ENCODE measurements at regions not wholly inside any gene's neighbourhood (a gene's known extent, or its start where the extent isn't known, plus 50 kb on each side); places are given as distances from the start of the nearest gene placed in this dataset.
"Not testable (repeated sequence)": the region's sequence is repeated elsewhere in the genome, so short reads cannot be mapped to it uniquely, and the experiment has no call there.

- DNase-seq, result no peak
These were observed 110.7 kb upstream of the FST start for GRCh38 chr5:53369681-53370080.

GRCh38 chr5:53373451-53374158, 106.8 kb upstream of the FST start:
- DNase-seq, result no peak

GRCh38 chr5:53376853-53377252, 103.6 kb upstream of the FST start:
- no peak for DNase-seq

DNA sequence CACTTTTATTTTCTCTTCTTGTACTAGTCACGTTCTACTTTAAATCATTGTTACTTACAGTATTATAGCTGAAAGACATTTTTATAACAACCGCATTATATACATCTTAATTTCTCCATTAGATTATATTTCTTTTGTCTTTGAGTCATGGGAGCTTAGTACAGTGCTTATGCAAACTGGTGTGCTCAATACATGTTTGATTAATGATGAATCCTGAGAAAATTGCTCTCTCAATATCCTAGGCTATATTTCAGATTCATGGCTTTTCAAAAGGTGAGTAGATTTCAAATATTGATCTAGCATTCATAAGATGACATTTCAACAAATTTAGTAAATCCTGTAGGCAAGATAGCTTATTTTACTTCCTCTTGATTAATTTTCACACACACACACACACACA, 102.2 kb upstream of the FST start:
- no peak for DNase-seq

DNA sequence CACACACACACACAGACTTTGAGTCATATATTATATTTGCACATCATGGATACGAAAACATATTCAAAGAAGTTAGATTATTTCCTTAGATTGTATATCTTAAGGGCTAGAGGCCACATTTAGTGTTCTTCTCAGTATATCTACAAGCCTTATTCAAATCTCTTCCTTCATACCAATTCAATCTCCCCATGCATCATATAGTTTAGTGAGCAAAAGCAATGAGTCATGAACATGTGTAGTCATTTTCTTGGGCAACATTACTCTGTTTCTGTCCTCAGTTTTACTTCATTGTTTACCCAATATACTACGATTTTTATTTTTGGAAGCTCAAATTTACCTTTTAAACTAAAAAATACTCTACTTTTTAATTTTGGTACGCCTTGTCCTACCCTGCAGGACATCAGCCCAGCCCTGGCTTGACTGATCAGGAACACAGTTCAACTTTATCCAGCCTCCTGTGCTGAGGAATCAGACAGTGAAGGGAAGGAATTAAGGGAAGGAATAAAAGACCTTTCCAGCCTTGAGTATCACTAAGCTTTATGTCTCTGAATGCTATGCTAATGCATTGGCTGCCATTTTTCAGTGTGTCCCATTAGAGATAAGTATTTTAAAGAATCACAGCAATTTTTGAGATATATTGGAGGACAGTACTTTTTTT, 101.7 kb upstream of the FST start:
- DNase-seq, result no peak

GRCh38 chr5:53386341-53386740, 94.1 kb upstream of the FST start:
- DNase-seq, result no peak

DNA sequence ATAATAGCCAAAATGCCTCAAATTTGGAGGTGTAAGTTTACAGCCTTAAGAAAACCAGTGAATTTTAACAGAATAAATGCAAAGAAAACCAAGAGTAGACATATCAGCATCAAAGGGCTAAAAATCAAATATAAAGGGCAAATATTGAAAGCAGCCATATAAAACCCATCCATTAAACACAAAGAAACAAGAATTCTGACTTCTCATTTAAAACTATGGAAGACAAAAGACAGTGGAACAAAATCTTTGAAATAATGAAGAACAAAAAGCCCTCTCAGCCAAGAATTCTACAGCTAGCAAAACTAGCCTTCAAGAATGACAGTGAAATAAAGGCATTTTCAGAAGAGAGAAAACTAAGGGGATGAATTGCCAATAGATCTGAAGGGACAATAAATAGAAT, 91.3 kb upstream of the FST start:
- no peak for DNase-seq

- DNase-seq, result no peak
These were observed 88.4 kb upstream of the FST start for GRCh38 chr5:53392073-53392472.

- DNase-seq, result no peak
These were observed 85.6 kb upstream of the FST start for GRCh38 chr5:53394808-53395207.

DNA sequence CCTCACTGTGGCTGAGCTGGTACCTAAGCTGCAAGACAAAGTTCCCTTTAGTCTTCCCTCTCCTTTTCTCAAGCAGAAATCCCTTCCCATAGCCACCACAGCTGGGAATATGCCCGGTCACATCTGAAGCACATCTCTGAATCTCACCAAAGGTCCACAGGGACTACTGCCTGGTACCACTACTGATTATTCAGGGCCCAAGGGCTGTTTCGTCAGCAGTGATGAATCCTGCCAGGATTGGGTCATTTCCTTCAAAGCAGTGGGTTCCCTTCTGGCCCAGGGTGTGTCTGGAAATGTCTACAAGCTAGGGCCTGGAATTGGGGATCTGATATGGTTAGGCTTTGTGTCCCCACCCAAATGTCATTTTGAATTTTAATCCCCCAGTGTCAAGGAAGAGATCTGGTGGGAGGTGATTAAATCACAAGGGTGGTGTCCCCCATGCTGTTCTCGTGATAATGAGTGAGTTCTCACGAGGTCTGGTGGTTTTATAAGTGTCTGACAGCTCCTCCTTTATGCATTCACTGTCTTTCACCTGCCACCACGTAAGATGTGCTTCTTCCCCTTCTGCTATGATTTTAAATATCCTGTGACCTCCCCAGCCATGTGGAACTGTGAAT, 83.2 kb upstream of the FST start:
- peak; percentile 20 for DNase-seq

DNA sequence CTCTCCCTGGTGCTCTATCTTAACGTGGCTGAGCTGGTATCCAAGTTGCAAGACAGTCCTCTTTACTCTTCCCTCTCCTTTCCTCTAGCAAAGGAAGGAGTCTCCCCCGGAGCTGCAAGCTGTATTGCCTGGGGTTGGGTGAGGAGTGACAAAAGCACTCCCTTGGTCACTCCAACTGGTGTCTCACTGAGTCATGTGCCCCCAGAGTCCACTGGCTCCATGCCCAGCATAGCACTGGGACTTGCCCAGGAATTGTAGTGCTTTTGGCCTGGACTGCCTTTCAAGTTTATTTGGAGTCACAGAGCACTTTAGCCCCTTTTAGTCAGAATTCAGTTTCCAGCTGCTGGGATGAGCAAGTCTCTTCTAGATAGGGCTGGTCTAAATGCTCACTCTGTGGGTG, 82.6 kb upstream of the FST start:
- no peak for DNase-seq

DNA sequence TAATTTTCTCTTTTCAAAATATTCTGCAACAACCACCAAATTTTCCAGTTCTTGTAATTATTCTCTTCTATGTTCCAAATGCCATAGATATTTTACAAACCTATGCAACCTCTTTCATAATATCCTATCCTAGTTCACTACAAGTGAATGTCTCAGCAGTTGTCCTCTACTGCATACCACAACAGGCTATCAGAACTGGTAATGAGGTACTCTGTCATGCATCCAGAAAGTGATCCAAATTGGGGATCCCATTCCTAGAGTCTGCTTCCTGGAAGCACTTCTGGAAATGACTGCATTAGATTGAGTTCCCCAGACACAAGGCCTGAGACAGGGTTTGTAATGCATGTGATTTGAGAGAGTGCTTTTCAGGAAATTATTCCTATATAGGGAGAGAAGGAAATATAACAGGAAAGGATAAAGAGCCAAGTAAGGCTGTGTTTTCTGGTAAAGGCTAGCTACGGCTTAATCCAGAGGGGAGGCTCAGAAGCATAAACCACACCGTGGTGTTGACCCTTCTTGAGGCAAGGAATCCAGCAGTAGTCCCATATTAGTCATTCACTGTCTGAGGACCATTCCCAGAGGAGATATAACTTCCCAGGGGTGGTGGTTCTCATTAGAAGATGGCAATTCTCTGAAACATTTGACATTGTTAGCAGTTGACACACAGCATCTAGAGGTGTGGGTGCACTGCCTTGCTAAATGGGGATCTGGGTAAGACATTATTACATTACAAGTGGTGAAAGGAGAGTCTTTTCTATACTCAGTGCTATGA, 80.3 kb upstream of the FST start:
- DNase-seq, result no peak

DNA sequence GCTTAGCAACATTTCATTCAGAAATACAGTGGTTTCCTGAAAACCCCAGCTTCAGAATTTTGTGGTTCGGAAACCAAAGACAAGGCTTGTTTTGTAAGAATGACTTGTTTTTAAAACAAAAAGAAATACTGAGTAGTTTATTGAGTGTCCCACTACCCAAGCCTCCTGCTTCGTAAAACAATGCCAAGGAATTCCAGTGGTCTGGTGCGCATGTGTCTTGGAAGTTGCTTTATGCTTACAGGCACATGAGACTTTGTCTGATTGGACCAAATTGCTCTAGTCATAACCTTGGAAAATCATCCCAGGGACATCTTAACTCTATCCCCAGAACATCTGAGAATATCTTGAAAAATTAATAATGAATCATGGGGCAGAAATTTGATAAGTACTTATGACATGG, 77.1 kb upstream of the FST start:
- DNase-seq, result no peak

DNA sequence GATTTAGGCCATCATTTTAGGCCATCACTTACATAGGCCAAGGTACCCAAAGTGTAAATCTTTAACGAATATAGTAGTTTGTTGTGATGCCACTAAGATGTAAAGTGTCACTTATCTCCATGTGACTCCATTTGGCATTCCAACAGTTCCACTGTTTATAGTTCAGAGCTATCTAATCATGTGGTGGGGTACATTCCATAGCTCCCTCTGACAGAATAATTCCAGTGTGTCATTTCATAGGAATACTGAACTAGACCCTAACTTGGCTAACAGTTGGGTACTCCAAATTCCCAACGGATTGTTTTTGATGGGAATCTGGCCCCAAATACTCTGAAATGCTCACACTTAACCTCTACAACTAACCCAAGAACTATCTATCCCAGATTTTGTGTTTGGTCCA, 76.7 kb upstream of the FST start:
- no peak for DNase-seq

- no peak for DNase-seq
These were observed 75.0 kb upstream of the FST start for GRCh38 chr5:53405396-53405795.

GRCh38 chr5:53406630-53407316, 73.7 kb upstream of the FST start:
- DNase-seq, result no peak

DNA sequence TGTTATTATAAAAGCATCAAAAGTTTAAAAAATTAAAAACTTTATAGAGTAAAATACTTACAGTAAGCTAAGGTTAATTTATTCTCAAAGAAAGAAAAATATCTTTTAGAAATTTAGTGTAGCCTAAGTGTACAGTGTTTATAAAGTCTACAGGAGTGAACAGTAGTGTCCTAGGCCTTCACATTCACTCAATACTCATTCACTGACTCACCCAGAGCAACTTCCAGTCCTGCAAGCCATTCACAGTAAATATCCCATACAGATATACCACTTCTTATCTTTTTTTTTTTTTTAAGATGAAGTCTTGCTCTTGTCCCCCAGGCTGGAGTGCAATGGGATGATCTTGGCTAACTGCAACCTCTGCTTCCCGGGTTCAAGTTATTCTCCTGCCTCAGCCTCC, 73.1 kb upstream of the FST start:
- no peak for DNase-seq

- no peak for DNase-seq
These were observed 69.0 kb upstream of the FST start for GRCh38 chr5:53411388-53411787.

- DNase-seq, result not testable (repeated sequence)
These were observed 67.9 kb upstream of the FST start for GRCh38 chr5:53412499-53412898.

DNA sequence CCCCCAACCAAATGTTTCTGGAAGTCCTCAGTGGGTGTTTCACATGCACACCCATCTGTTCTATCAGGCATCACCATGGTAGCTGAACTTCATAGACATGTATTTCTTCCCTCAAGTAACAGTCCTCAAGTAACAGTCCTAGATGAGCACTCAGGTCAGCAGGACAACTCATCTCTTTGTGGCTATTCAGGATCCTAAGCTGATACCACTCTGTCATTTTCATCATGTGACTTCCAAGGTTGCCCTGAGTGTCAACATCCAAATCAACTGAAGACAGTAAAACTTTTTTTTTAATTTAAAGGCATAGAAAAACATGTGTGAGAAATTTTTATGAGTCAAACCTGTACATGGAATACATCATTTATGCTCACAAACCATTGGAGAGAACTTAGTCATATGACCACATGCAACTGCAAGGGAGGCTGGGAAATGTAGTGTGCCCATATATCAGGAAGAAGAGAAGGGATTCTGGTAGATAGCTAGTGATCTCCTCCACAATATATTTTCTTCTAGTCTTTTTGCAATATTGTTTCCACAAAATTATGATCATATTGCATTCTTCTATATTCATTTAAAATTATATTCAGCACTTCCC, 64.2 kb upstream of the FST start:
- no peak for DNase-seq

DNA sequence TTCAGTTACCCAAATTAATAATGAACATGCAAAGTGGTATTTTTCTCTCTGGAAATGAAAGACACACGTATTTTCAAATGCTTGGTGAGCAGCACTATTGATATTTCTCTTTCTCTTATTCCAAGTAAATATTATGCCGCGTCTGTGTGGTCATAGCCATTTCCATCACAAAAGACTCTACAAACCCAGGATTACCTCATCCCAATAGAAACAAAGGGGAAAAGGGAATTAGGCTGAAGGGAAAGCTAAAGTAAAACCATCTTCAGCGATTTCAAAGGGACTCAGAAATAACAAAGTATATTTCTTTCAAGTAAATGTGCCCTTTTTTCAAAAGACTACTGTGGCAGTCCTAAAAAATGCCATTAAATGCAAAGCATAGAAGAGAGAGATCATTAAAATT, 62.0 kb upstream of the FST start:
- DNase-seq, result no peak

GRCh38 chr5:53418826-53419658, 61.4 kb upstream of the FST start:
- DNase-seq, result no peak

Data from hematopoietic multipotent progenitor cell treated with erythropoietin and hydrocortisone succinate and interleukin-3 and kit ligand, for 8 days (in vitro differentiated cells).